Tibial nerve (tissue), 4 donors: ENCODE measurements at regions not wholly inside any gene's neighbourhood (a gene's known extent, or its start where the extent isn't known, plus 50 kb on each side); places are given as distances from the start of the nearest gene placed in this dataset.

Source experiments
- CTCF ChIP-seq, 5 experiments: fragments of 200-600 bp in 3 of 5; fragments of 450-650 bp in 2 of 5; sonication (generic) in 3 of 5; IDR thresholded peaks; one replicate each; pipeline ENCODE4 v1.5.1; 2016 to 2019; ENCODE audit warnings: antibody characterized with exemption in 5 of 5, mild to moderate bottlenecking in 3 of 5, moderate library complexity in 2 of 5
- EP300 ChIP-seq, 2 donors: sonication (generic); formaldehyde crosslinking; IDR thresholded peaks; one replicate each; pipeline ENCODE4 v1.6.1; 2017; ENCODE audit warnings: antibody characterized with exemption in 2 of 2, mild to moderate bottlenecking in 1 of 2

- no peak for TF ChIP-seq CTCF (IDR thresholded peaks at IDR 0.05)
- no peak for TF ChIP-seq EP300 (IDR thresholded peaks at IDR 0.05)
Observed at GRCh38 chr2:7792031-7792651, 874.9 kb downstream of the RNF144A start.
